Left lung (tissue), 4 donors: ENCODE measurements at regions not wholly inside any gene's neighbourhood (a gene's known extent, or its start where the extent isn't known, plus 50 kb on each side); places are given as distances from the start of the nearest gene placed in this dataset.

Source experiments
- ATAC-seq: fragments of 200-7000 bp; cut with Tn5 transposase; one replicate; pipeline ENCODE4 v1.9.1; 2020; ENCODE audit warnings: moderate library complexity
- DNase-seq, 4 donors: peaks; one replicate each; pipeline ENCODE4 v3.0.0-alpha.2; 2013 to 2020
- H3K27ac ChIP-seq, 2 donors: fragments of 200-600 bp; sonication (generic) in 1 of 2; one replicate each; pipeline versions ENCODE4 v1.5.0 to v1.8.0; 2020 to 2021
- H3K27me3 ChIP-seq, 2 donors: fragments of 200-600 bp; sonication (generic) in 1 of 2; one replicate each; pipeline versions ENCODE4 v1.5.0 to v1.8.0; 2020 to 2021
- H3K36me3 ChIP-seq, 2 donors: fragments of 200-600 bp; sonication (generic) in 1 of 2; one replicate each; pipeline versions ENCODE4 v1.5.0 to v1.8.0; 2020 to 2021
- H3K4me1 ChIP-seq, 2 donors: fragments of 200-600 bp; one replicate each; pipeline ENCODE4 v1.8.0; 2021
- H3K4me3 ChIP-seq, 2 donors: fragments of 200-600 bp; sonication (generic) in 1 of 2; one replicate each; pipeline versions ENCODE4 v1.5.0 to v1.8.0; 2020 to 2021; ENCODE audit warnings: mild to moderate bottlenecking in 1 of 2
- H3K9me3 ChIP-seq, 2 donors: fragments of 200-600 bp; sonication (generic) in 1 of 2; one replicate each; pipeline versions ENCODE4 v1.5.0 to v1.8.0; 2020 to 2021
- CTCF ChIP-seq, 2 donors: fragments of 200-600 bp; sonication (generic) in 1 of 2; IDR thresholded peaks; one replicate each; pipeline versions ENCODE4 v1.5.0 to v1.8.0; 2021; ENCODE audit warnings: antibody characterized with exemption in 2 of 2
- intact Hi-C, 2 donors: fragments of 100-400 bp; cut with DNase I; formaldehyde crosslinking; loops; one replicate each; pipeline versions ENCODE4 v1.11.2 to v1.14.2; 2022
- donor health status: DM: no; HTN: yes; CAD: no.
- donor health status: DM: no; HTN: no; CAD: no.

- intact Hi-C loops: no loop called here
- Histone ChIP-seq H3K27ac (no peak overlapping the region), H3K4me3 (no peak overlapping the region), H3K9me3 (peaks cover 0 to 10% of the 10 kb centered on the region in 2 donors), H3K27me3 (no peaks in the 10 kb centered on the region), H3K4me1 (no peaks in the 10 kb centered on the region), H3K36me3 (no peaks in the 10 kb centered on the region)
- ATAC-seq (no peak), DNase-seq (no peak)
- TF ChIP-seq CTCF (IDR thresholded peaks at IDR 0.05): no peak
Observed at GRCh38 chr4:35237924-35238323, 1006.4 kb downstream of the ARAP2 start.

- no peak for TF ChIP-seq CTCF (IDR thresholded peaks at IDR 0.05)
- intact Hi-C loops: no loop called here
- Histone ChIP-seq H3K27ac (no peak overlapping the region), H3K4me1 (no peaks in the 10 kb centered on the region), H3K36me3 (no peaks in the 10 kb centered on the region), H3K9me3 (peaks cover 0 to 10% of the 10 kb centered on the region in 2 donors), H3K4me3 (no peak overlapping the region), H3K27me3 (no peaks in the 10 kb centered on the region)
- ATAC-seq (no peak), DNase-seq (no peak)
Observed at GRCh38 chr4:35238793-35239192, 1005.5 kb downstream of the ARAP2 start.

- H3K36me3 ChIP-seq: no peaks in the 10 kb centered on the region
- H3K9me3 ChIP-seq: peaks cover 0 to 6% of the 10 kb centered on the region in 2 donors
- H3K27ac ChIP-seq: no peak overlapping the region
- intact Hi-C loops: no loop called here
- H3K4me1 ChIP-seq: no peaks in the 10 kb centered on the region
- H3K4me3 ChIP-seq: no peak overlapping the region
- no peaks in the 10 kb centered on the region for H3K27me3 ChIP-seq
- TF ChIP-seq CTCF (IDR thresholded peaks at IDR 0.05): no peak
- DNase-seq (no peak), ATAC-seq (no peak)
Observed at GRCh38 chr4:35246493-35246892, 997.8 kb downstream of the ARAP2 start.

GRCh38 chr4:35247047-35247446 is 997.3 kb downstream of the ARAP2 start:
- ATAC-seq (no peak), DNase-seq (no peak)
- Histone ChIP-seq H3K4me1 (no peaks in the 10 kb centered on the region), H3K36me3 (no peaks in the 10 kb centered on the region), H3K27ac (no peak overlapping the region), H3K27me3 (no peaks in the 10 kb centered on the region), H3K4me3 (no peak overlapping the region), H3K9me3 (peaks cover 0 to 1% of the 10 kb centered on the region in 2 donors)
- TF ChIP-seq CTCF (IDR thresholded peaks at IDR 0.05): no peak
- intact Hi-C loops: no loop called here

GRCh38 chr4:35250331-35250730 is 994.0 kb downstream of the ARAP2 start:
- DNase-seq (no peak), ATAC-seq (no peak)
- intact Hi-C loops: no loop called here
- no peak for TF ChIP-seq CTCF (IDR thresholded peaks at IDR 0.05)
- Histone ChIP-seq H3K4me3 (no peak overlapping the region), H3K27ac (no peak overlapping the region), H3K36me3 (no peaks in the 10 kb centered on the region), H3K27me3 (no peaks in the 10 kb centered on the region), H3K4me1 (no peaks in the 10 kb centered on the region), H3K9me3 (no peaks in the 10 kb centered on the region)
